GM18505 (cell line): ENCODE measurements at regions not wholly inside any gene's neighbourhood (a gene's known extent, or its start where the extent isn't known, plus 50 kb on each side); places are given as distances from the start of the nearest gene placed in this dataset.

ENCODE experiments used
- ATAC-seq: cut with Tn5 transposase; IDR thresholded peaks from one replicate; pipeline ENCODE4 v1.9.1; 2021; ENCODE audit not compliant: unreplicated experiment
- POLR2A ChIP-seq: IDR thresholded peaks from 4 replicates; pipeline ENCODE4 v1.6.1; 2011; ENCODE audit warnings: borderline replicate concordance; ENCODE audit not compliant: insufficient read depth, insufficient read length; ENCODE audit errors: extremely low read depth

GRCh38 chr2:120401275-120402066 lies 55.5 kb downstream of the INHBB start:
- TF ChIP-seq POLR2A = no peak
- ATAC-seq = no peak

GRCh38 chr2:120402067-120402433 lies 56.1 kb downstream of the INHBB start:
- no peak for ATAC-seq
- no peak for TF ChIP-seq POLR2A

GRCh38 chr2:120402508-120402907 lies 56.6 kb downstream of the INHBB start:
- no peak for TF ChIP-seq POLR2A
- no peak for ATAC-seq

DNA sequence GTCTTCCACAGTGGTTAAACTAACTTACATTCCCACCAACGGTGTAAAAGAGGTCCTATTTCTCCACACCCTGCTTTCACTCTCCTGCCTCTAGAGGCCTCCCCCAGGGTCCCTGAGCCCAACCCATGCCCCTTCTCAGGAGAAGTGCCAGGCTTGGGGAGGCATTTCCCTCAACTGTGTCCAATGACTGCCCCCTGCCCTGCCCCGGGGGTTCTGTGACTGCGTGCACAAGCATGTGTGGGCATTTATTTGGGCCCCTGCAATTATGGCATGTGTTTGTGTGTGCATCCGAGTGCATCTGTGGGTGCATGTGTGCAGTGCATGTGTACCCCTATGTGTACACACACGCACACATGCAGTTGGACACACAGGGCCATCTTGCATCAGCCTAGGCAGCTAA lies 57.3 kb downstream of the INHBB start:
- no peak for TF ChIP-seq POLR2A
- no peak for ATAC-seq

DNA sequence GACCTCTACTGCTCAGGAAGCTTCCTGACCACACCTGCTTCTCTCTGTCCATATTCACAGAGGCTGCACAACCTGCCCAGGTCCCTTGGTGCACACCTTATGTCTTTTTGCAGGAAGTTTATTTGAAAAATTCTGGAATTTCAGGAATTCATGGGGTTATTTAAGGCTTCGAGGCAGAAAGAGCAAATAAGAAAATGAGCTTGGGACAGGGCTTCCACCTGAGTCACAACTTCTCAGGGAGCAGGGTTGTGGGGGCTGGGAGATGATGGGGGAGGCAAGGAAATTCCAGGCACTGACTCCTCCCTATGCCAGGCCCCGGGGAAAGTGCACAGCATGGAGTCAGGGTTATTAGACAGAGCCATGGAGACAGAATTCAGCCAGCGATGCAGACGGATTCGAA lies 57.7 kb downstream of the INHBB start:
- TF ChIP-seq POLR2A = no peak

DNA sequence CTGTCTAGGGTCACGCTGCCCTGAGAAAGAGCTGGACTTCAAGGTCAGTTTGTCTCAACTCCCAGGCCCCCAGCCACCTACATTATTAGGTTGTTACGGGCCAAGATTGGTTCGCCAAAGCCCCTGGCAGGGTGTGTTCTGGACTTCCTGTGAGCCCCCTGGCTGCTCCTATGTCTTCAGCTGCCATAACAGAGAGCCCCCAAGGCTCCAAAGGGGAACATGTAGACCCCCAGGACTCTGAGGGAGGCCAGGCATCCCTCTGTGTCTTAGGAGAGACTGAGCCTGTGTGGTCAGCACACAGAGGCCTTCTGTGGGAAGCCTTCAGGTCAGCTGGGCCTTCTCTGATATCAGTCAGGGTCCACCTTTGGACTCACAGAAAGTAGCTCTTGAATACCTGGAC lies 58.3 kb downstream of the INHBB start:
- TF ChIP-seq POLR2A = no peak
- ATAC-seq = no peak

More for the DNA sequence above, 57.7 kb downstream of the INHBB start:
- ATAC-seq = no peak

- ATAC-seq = no peak
Observed at GRCh38 chr2:120404941-120405758, 59.2 kb downstream of the INHBB start.

DNA sequence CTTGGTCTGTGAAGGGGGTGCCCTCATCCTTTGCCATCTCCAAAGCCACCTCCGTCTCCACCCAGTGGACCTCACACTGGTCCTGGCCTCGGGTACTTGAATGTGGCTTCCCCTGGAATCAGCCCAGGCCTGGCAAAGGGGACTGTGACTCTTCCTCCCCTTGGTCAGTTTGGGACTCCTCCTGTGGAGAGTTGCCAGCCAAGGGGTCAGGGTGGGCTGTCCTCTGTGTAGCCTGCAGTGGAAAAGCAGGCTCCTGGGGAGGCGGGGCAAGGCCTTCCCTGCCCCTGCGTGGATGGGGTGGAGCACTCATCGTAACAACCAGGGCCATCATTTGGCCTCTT lies 59.8 kb downstream of the INHBB start:
- TF ChIP-seq POLR2A = no peak
- ATAC-seq = no peak

More at GRCh38 chr2:120404941-120405758, 59.2 kb downstream of the INHBB start:
- TF ChIP-seq POLR2A = no peak

- no peak for ATAC-seq
- TF ChIP-seq POLR2A = no peak
Observed at GRCh38 chr2:120406566-120406965, 60.6 kb downstream of the INHBB start.

- TF ChIP-seq POLR2A = no peak
- ATAC-seq = no peak
Observed at GRCh38 chr2:120410487-120410886, 64.6 kb downstream of the INHBB start.

GRCh38 chr2:120415060-120415459 lies 69.1 kb downstream of the INHBB start:
- TF ChIP-seq POLR2A = no peak
- ATAC-seq = no peak

DNA sequence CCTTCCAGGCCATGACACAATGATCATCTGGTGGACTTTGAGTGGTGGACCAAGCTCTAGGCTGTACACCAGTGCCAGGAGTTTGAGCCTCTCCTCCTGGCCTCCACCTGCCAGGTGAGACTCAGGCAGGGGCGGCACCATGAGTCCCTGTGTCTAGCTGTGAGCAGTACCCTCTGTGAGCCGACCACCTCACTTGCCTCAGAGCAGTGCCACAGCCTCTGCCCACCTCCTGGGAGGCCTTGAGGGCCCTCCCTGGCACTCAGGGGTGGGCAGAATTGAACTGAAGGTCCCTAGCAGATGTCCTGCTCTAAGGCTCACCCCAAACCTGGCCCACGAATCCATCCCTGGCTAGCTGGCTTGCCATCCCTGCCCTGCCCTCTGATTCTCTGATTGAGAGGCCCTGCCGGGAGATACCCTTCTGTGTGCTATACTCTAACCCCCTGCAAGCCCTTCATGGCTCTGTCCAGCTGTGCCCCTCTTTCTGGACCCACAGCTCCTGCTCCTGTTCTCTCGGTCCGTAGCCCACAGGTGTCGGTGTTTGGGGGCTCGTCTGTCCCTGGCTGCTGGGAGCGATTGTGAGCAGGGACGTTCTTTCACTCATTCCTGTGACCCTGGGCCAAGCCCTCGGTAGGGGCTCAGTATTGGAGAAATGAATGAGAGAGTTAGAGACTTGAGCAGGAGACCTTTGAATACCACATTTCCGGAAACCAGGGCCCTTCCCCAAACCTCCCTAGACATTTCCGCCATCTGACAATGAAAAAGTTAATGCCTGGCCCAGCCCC lies 70.0 kb downstream of the INHBB start:
- ATAC-seq = no peak
- no peak for TF ChIP-seq POLR2A

DNA sequence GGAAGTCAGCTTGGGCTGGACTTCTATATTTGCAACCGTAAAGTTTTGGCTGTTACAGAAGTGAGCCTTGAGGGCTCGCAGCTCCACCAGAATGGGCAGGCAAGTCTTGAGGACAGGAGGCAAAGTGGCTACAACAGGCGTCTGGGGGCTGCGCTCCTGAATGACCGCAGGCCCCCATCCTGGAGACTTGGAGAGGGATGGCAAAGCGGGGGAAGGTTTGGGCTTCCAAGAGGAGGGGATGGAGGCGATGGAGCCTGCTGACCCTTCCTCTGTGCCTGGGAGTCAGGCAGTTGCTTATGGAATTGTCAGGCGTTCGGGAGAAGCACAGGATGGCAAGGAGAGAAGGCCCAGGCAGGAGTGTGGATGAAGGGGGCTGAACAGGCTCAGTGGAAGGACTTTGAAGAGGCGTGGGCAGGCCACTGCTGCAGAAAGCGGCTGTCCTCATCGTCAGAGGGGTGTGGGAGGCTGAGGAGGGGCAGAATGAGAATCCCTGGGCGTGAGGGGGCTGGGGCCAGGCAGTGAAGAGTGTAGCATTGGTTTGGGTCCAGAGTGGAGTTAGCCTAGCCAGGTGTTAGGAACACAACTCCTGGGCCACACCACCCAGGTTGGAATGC lies 72.3 kb downstream of the INHBB start:
- TF ChIP-seq POLR2A = no peak

More for the DNA sequence above, 72.3 kb downstream of the INHBB start:
- ATAC-seq = no peak
